H1 (cell line): ENCODE measurements at regions not wholly inside any gene's neighbourhood (a gene's known extent, or its start where the extent isn't known, plus 50 kb on each side); places are given as distances from the start of the nearest gene placed in this dataset.

Experiments
- CTCF ChIA-PET: fragments of 300-600 bp; sonication (Branson Sonifier 250); formaldehyde crosslinking; loops from one replicate; lab custom pipeline; 2021; ENCODE audit not compliant: partially characterized antibody; lab: Charles Lee
- POLR2A ChIA-PET: fragments of 300-600 bp; sonication (Branson Sonifier 250); formaldehyde crosslinking; loops from one replicate; lab custom pipeline; 2021; ENCODE audit warnings: inconsistent platforms; ENCODE audit not compliant: partially characterized antibody; lab: Charles Lee
- DNase-seq, 2 experiments: peaks; one replicate each; pipeline versions ENCODE4 v3.0.0 to v3.0.0-alpha.2; 2010 to 2022; ENCODE audit warnings: low spot score in 2 of 2, low read depth in 1 of 2, mixed read lengths in 1 of 2
- FAIRE-seq: peaks from 2 replicates; lab custom pipeline; 2011; peaks lifted over from hg19 to GRCh38; lab: Jason Lieb, UNC
- H2AFZ ChIP-seq: 2 replicates; pipeline ENCODE4 v1.8.1; 2012; ENCODE audit warnings: low read length, inconsistent platforms
- H2AK5ac ChIP-seq: 2 replicates; pipeline ENCODE4 v1.6.1; 2013; ENCODE audit warnings: low read depth, low read length
- H2BK120ac ChIP-seq: replicated peaks from 2 replicates; pipeline ENCODE3; 2013; ENCODE audit warnings: low read depth, low read length, inconsistent platforms
- H2BK12ac ChIP-seq: 2 replicates; pipeline ENCODE4 v1.6.1; 2013; ENCODE audit warnings: low read depth, low read length
- H2BK15ac ChIP-seq: 2 replicates; pipeline ENCODE4 v1.6.1; 2013; ENCODE audit warnings: low read length
- H2BK20ac ChIP-seq: 2 replicates; pipeline ENCODE4 v1.6.1; 2013; ENCODE audit warnings: low read length
- H2BK5ac ChIP-seq: 2 replicates; pipeline ENCODE4 v1.6.1; 2013; ENCODE audit warnings: low read depth, low read length
- H3K14ac ChIP-seq: 2 replicates; pipeline ENCODE4 v1.6.1; 2013; ENCODE audit warnings: inconsistent platforms; ENCODE audit not compliant: insufficient read length
- H3K18ac ChIP-seq: 2 replicates; pipeline ENCODE4 v1.6.1; 2013; ENCODE audit warnings: low read length; ENCODE audit errors: extremely low read depth
- H3K23ac ChIP-seq: 2 replicates; pipeline ENCODE4 v1.6.1; 2013; ENCODE audit warnings: inconsistent platforms; ENCODE audit not compliant: insufficient read length
- H3K23me2 ChIP-seq: 2 replicates; pipeline ENCODE4 v1.6.1; 2013; ENCODE audit warnings: low read depth, low read length
- H3K27ac ChIP-seq: 2 replicates; pipeline ENCODE4 v1.6.1; 2011; ENCODE audit warnings: low read depth, low read length, inconsistent platforms
- H3K27me3 ChIP-seq, 4 experiments: replicated peaks in 1 of 4; 1 replicate in 1 of 4; 2 replicates in 3 of 4; pipeline versions ENCODE4 v1.6.1 to v1.8.1; 2011 to 2013; ENCODE audit warnings: low read length in 3 of 4, mild to moderate bottlenecking in 3 of 4, inconsistent platforms in 2 of 4, mixed read lengths in 2 of 4, moderate library complexity in 1 of 4; ENCODE audit not compliant: control insufficient read depth in 3 of 4, insufficient read depth in 3 of 4; ENCODE audit errors: extremely low read depth in 1 of 4
- H3K36me3 ChIP-seq, 4 experiments: 2 replicates each; pipeline versions ENCODE4 v1.6.1 to v1.8.1; 2011 to 2013; ENCODE audit warnings: mild to moderate bottlenecking in 4 of 4, low read length in 3 of 4, moderate library complexity in 2 of 4, control low read depth in 1 of 4, inconsistent platforms in 1 of 4; ENCODE audit not compliant: insufficient read depth in 4 of 4, control insufficient read depth in 2 of 4
- H3K4ac ChIP-seq: replicated peaks from 2 replicates; pipeline ENCODE3; 2013; ENCODE audit warnings: low read length, low read depth, mixed read lengths, inconsistent platforms; ENCODE audit not compliant: insufficient read length
- H3K4me1 ChIP-seq, 4 experiments: replicated peaks in 1 of 4; 1 replicate in 1 of 4; 2 replicates in 3 of 4; pipeline versions ENCODE4 v1.6.1 to v1.8.1; 2011 to 2013; ENCODE audit warnings: low read length in 3 of 4, inconsistent platforms in 2 of 4, mixed read lengths in 1 of 4; ENCODE audit not compliant: insufficient read depth in 4 of 4, control insufficient read depth in 3 of 4
- H3K4me2 ChIP-seq, 2 experiments: 2 replicates each; pipeline versions ENCODE4 v1.6.1 to v1.8.1; 2011 to 2013; ENCODE audit warnings: low read depth in 2 of 2, low read length in 2 of 2, control low read depth in 1 of 2, inconsistent platforms in 1 of 2, mild to moderate bottlenecking in 1 of 2; ENCODE audit not compliant: insufficient read depth in 1 of 2
- H3K4me3 ChIP-seq, 4 experiments: fragments of 200-600, 300-600 bp in 1 of 4; sonication (generic), shearing (Covaris generic), sonication (Bioruptor Twin) in 1 of 4; 2 replicates each; pipeline versions ENCODE4 v1.5.1 to v1.8.1; 2011 to 2016; ENCODE audit warnings: low read length in 4 of 4, low read depth in 3 of 4, control low read depth in 2 of 4, inconsistent platforms in 2 of 4, mild to moderate bottlenecking in 2 of 4, mixed read lengths in 1 of 4, moderate library complexity in 1 of 4; ENCODE audit not compliant: insufficient read depth in 2 of 4; ENCODE audit errors: extremely low read depth in 1 of 4
- H3K56ac ChIP-seq: replicated peaks from 2 replicates; pipeline ENCODE3; 2013; ENCODE audit warnings: low read depth, mild to moderate bottlenecking, mixed read lengths, low read length, inconsistent platforms; ENCODE audit not compliant: insufficient read length
- H3K79me1 ChIP-seq: 2 replicates; pipeline ENCODE4 v1.6.1; 2013; ENCODE audit warnings: low read depth, low read length, control low read depth
- H3K79me2 ChIP-seq, 2 experiments: 2 replicates each; pipeline versions ENCODE4 v1.6.1 to v1.8.1; 2012 to 2013; ENCODE audit warnings: low read length in 2 of 2, mild to moderate bottlenecking in 2 of 2, inconsistent platforms in 1 of 2; ENCODE audit not compliant: insufficient read depth in 2 of 2, control insufficient read depth in 1 of 2
- H3K9ac ChIP-seq, 4 experiments: replicated peaks in 1 of 4; 1 replicate in 1 of 4; 2 replicates in 3 of 4; pipeline versions ENCODE4 v1.6.1 to v1.8.1; 2011 to 2013; ENCODE audit warnings: low read depth in 3 of 4, low read length in 3 of 4, control low read depth in 2 of 4, mild to moderate bottlenecking in 2 of 4, moderate library complexity in 2 of 4, inconsistent platforms in 1 of 4; ENCODE audit errors: extremely low read depth in 1 of 4
- H3K9me3 ChIP-seq, 2 experiments: 2 replicates each; pipeline versions ENCODE4 v1.6.1 to v1.8.1; 2012 to 2013; ENCODE audit warnings: mild to moderate bottlenecking in 2 of 2, moderate library complexity in 2 of 2, control low read depth in 1 of 2, inconsistent platforms in 1 of 2, low read depth in 1 of 2, low read length in 1 of 2, mixed read lengths in 1 of 2; ENCODE audit not compliant: insufficient read depth in 2 of 2
- H4K20me1 ChIP-seq, 2 experiments: replicated peaks in 1 of 2; 2 replicates each; pipeline versions ENCODE3 to v1.8.1; 2011 to 2013; ENCODE audit warnings: inconsistent platforms in 2 of 2, low read length in 2 of 2, mild to moderate bottlenecking in 1 of 2; ENCODE audit not compliant: insufficient read depth in 2 of 2, control insufficient read depth in 1 of 2
- H4K5ac ChIP-seq: 2 replicates; pipeline ENCODE4 v1.6.1; 2013; ENCODE audit warnings: low read length, low read depth, mixed read lengths, inconsistent platforms; ENCODE audit not compliant: insufficient read length
- H4K8ac ChIP-seq: 2 replicates; pipeline ENCODE4 v1.8.0; 2013; ENCODE audit warnings: mild to moderate bottlenecking, moderate library complexity, low read length, inconsistent platforms; ENCODE audit not compliant: insufficient read depth; ENCODE audit errors: extremely low read depth
- H4K91ac ChIP-seq: replicated peaks from 2 replicates; pipeline ENCODE3; 2013; ENCODE audit warnings: low read length, mixed read lengths, inconsistent platforms; ENCODE audit not compliant: insufficient read length
- CBX8 ChIP-seq: fragments of 300-800, 300-1000 bp; sonication (generic); IDR thresholded peaks from 2 replicates; pipeline ENCODE4 v1.7.1; 2016; ENCODE audit warnings: low read depth, low read length, borderline replicate concordance
- CHD1 ChIP-seq: IDR thresholded peaks from 2 replicates; pipeline ENCODE4 v1.6.1; 2012; ENCODE audit warnings: low read depth, low read length, improper control_type of control experiment
- CHD2 ChIP-seq: IDR thresholded peaks from 2 replicates; pipeline ENCODE4 v1.6.1; 2012; ENCODE audit warnings: low read length, improper control_type of control experiment
- POU5F1 ChIP-seq: IDR thresholded peaks from 2 replicates; pipeline ENCODE4 v1.6.1; 2011; ENCODE audit warnings: low read depth, mild to moderate bottlenecking, low read length, moderate library complexity
- RBBP5 ChIP-seq: IDR thresholded peaks from 2 replicates; pipeline ENCODE4 v1.7.1; 2012; ENCODE audit warnings: low read depth, mild to moderate bottlenecking, inconsistent platforms, low read length, moderate library complexity, borderline replicate concordance
- SAP30 ChIP-seq: fragments of 300-600 bp; sonication (generic); IDR thresholded peaks from 2 replicates; pipeline ENCODE4 v1.7.1; 2012; ENCODE audit warnings: low read length, moderate library complexity, mild to moderate bottlenecking, inconsistent platforms; ENCODE audit not compliant: insufficient read depth, insufficient replicate concordance
- SIRT6 ChIP-seq: IDR thresholded peaks from one replicate; pipeline ENCODE4 v1.7.1; 2012; ENCODE audit warnings: low read length, inconsistent platforms
- SP1 ChIP-seq: IDR thresholded peaks from 2 replicates; pipeline ENCODE4 v1.6.1; 2011; ENCODE audit warnings: low read depth, low read length
- SP2 ChIP-seq: IDR thresholded peaks from 2 replicates; pipeline ENCODE4 v1.6.1; 2012; ENCODE audit warnings: mild to moderate bottlenecking, low read length, inconsistent platforms
- TCF12 ChIP-seq: IDR thresholded peaks from 2 replicates; pipeline ENCODE4 v1.6.1; 2011; ENCODE audit warnings: low read depth, mild to moderate bottlenecking, low read length
- ZNF274 ChIP-seq: IDR thresholded peaks from 2 replicates; pipeline ENCODE4 v1.7.0; 2012; ENCODE audit warnings: low read length, borderline replicate concordance; ENCODE audit errors: extremely low read depth
- WGBS, 2 experiments: shearing (Covaris generic) in 1 of 2; methylation state at CpG; one replicate each; pipeline versions ENCODE4 v1.1.6 to v1.1.7; 2013 to 2015; ENCODE audit warnings: low lambda C conversion rate in 2 of 2, mixed read lengths in 2 of 2, inconsistent platforms in 1 of 2, low coverage in 1 of 2, missing lambda C conversion rate in 1 of 2; ENCODE audit not compliant: insufficient replicate concordance in 2 of 2, insufficient coverage in 1 of 2, insufficient read length in 1 of 2; ENCODE audit errors: extremely low coverage in 1 of 2, missing lambda C conversion rate in 1 of 2; 5-methylcytosine and 5-hydroxymethylcytosine counted together
- TF ChIP-seq, protein P1 (sequence below), 3 experiments: IDR thresholded peaks; 1 replicate in 2 of 3; 2 replicates in 1 of 3; pipeline versions ENCODE4 v1.5.1 to v1.6.1; 2011; ENCODE audit warnings: low read length in 3 of 3, mild to moderate bottlenecking in 3 of 3, inconsistent platforms in 2 of 3, low read depth in 1 of 3, moderate library complexity in 1 of 3; ENCODE audit not compliant: insufficient read depth in 1 of 3; ENCODE audit errors: control extremely low read depth in 1 of 3

DNA sequence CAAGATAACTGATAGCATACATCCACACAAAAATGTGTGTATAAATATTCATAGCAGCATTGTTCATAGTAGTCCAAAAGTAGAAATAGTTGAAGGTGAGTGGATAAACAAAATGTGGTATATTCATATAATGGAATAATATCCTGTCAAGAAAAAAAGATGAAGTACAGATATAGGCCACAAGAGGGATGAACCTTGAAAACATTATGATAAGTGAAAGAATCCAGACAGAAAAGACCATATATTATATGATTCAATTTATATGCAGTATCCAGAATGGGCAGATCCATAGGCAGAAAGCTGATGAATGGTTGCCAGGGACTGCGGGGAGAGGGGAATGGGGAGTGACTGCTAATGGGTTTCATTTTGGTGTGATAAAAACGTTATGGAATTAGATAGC lies 54.3 kb upstream of the TNIK start:
- no peak overlapping the region for H3K9ac ChIP-seq
- H3K18ac ChIP-seq = no peak overlapping the region
- H4K91ac ChIP-seq = no peak overlapping the region
- H3K4me3 ChIP-seq = no peak overlapping the region
- FAIRE-seq (no peak), DNase-seq (no peak)
- H3K4me1 ChIP-seq = no peaks in the 10 kb centered on the region
- no peak overlapping the region for H3K14ac ChIP-seq
- no peak overlapping the region for H2AFZ ChIP-seq
- H3K56ac ChIP-seq = no peak overlapping the region
- H2AK5ac ChIP-seq = no peak overlapping the region
- H3K27me3 ChIP-seq = no peaks in the 10 kb centered on the region
- H4K20me1 ChIP-seq = no peaks in the 10 kb centered on the region
- H2BK20ac ChIP-seq = no peak overlapping the region
- H2BK120ac ChIP-seq = no peak overlapping the region
- no peaks in the 10 kb centered on the region for H3K23me2 ChIP-seq
- CTCF ChIA-PET = interaction anchor here (1.6 kb wide), 1 partner anchor 499 kb away, joined by 4 read pairs; no protein-coding TSS in a partner anchor
- H3K79me1 ChIP-seq = no peaks in the 10 kb centered on the region
- H2BK5ac ChIP-seq = no peak overlapping the region
- H4K5ac ChIP-seq = no peak overlapping the region
- no peak overlapping the region for H3K27ac ChIP-seq
- no peak overlapping the region for H4K8ac ChIP-seq
- no peak overlapping the region for H2BK15ac ChIP-seq
- H3K23ac ChIP-seq = no peak overlapping the region
- no peak overlapping the region for H3K4me2 ChIP-seq
- no peaks in the 10 kb centered on the region for H3K9me3 ChIP-seq
- H3K4ac ChIP-seq = no peak overlapping the region
- H3K36me3 ChIP-seq = no peaks in the 10 kb centered on the region; a peak in 1 of 8 replicates
- H3K79me2 ChIP-seq = no peaks in the 10 kb centered on the region
- H2BK12ac ChIP-seq = no peak overlapping the region
- 90% methylated on average over 2 of the region's 2 CpGs; no CpG with 5 or more reads in 1 of the 2 experiments for WGBS, 2 experiments
- TF ChIP-seq CHD1 (no peak), SP1 (no peak), SAP30 (no peak), CBX8 (no peak), CHD2 (no peak), RBBP5 (no peak), SP2 (no peak), ZNF274 (no peak), TCF12 (no peak), SIRT6 (no peak), POU5F1 (no peak)
- TF ChIP-seq, protein P1, sequence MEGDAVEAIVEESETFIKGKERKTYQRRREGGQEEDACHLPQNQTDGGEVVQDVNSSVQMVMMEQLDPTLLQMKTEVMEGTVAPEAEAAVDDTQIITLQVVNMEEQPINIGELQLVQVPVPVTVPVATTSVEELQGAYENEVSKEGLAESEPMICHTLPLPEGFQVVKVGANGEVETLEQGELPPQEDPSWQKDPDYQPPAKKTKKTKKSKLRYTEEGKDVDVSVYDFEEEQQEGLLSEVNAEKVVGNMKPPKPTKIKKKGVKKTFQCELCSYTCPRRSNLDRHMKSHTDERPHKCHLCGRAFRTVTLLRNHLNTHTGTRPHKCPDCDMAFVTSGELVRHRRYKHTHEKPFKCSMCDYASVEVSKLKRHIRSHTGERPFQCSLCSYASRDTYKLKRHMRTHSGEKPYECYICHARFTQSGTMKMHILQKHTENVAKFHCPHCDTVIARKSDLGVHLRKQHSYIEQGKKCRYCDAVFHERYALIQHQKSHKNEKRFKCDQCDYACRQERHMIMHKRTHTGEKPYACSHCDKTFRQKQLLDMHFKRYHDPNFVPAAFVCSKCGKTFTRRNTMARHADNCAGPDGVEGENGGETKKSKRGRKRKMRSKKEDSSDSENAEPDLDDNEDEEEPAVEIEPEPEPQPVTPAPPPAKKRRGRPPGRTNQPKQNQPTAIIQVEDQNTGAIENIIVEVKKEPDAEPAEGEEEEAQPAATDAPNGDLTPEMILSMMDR (IDR thresholded peaks at IDR 0.05; ENCODE audit: control extremely low read depth in 1 of 3, insufficient read depth in 1 of 3, low read depth in 1 of 3, low read length in 3 of 3) = no peak
- TF ChIP-seq, all 59 proteins: peak for 0
- POLR2A ChIA-PET = no interaction called here
